Stomach (tissue), 4 donors: ENCODE measurements at regions not wholly inside any gene's neighbourhood (a gene's known extent, or its start where the extent isn't known, plus 50 kb on each side); places are given as distances from the start of the nearest gene placed in this dataset.

Experiments used
- EP300 ChIP-seq: sonication (generic); formaldehyde crosslinking; IDR thresholded peaks from one replicate; pipeline ENCODE4 v1.6.1; 2017; ENCODE audit warnings: antibody characterized with exemption
- POLR2A ChIP-seq, 4 donors: fragments of 450-650 bp; IDR thresholded peaks; one replicate each; pipeline ENCODE4 v1.6.1; 2016; ENCODE audit warnings: antibody characterized with exemption in 4 of 4, control low read depth in 2 of 4, mild to moderate bottlenecking in 1 of 4, moderate library complexity in 1 of 4
- POLR2AphosphoS5 ChIP-seq, 3 donors: sonication (generic); formaldehyde crosslinking; IDR thresholded peaks; one replicate each; pipeline ENCODE4 v1.6.1; 2016; ENCODE audit warnings: antibody characterized with exemption in 3 of 3
- TF ChIP-seq, protein P1 (sequence below), 7 experiments: fragments of 450-650 bp in 4 of 7; fragments of 200-600 bp in 3 of 7; sonication (generic) in 3 of 7; IDR thresholded peaks; one replicate each; pipeline ENCODE4 v1.5.1; 2016 to 2019; ENCODE audit warnings: antibody characterized with exemption in 7 of 7, control low read depth in 2 of 7, mild to moderate bottlenecking in 1 of 7

DNA sequence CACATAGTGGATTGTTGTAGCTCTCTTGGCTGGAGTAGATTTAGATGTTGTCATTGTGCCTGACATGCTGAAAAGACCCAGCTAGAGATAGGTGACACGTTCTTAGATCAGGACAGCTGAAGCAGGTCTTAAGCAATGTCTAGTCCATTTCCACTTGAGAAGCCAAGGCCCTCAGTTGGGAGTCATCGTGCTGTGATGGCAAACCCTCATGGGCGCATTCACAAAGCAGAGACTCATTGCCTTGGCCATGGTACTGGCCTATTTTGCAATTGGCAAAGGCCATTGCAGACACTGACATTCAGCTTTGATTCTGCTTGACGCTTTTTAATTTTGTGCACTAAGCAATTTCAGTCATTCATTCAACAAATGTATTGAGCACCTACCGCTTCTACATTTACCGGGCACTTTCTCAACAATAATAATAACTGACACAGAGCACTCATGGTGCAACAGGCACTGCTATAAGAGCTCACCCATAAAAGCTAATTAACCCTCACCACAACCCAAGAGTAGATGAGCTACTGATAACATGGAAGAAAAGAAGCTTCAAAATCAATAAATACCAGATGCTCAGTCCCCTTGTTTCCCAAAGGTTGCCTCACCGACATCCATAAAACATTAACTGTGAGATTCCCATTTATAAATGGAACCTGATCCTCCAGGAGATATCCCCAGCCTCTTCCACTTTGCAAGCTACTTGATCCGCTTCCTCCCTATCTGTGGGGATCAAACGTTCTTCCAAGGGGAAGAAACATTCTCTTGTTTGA lies 200.1 kb downstream of the TLE3 start:
- TF ChIP-seq, protein P1, sequence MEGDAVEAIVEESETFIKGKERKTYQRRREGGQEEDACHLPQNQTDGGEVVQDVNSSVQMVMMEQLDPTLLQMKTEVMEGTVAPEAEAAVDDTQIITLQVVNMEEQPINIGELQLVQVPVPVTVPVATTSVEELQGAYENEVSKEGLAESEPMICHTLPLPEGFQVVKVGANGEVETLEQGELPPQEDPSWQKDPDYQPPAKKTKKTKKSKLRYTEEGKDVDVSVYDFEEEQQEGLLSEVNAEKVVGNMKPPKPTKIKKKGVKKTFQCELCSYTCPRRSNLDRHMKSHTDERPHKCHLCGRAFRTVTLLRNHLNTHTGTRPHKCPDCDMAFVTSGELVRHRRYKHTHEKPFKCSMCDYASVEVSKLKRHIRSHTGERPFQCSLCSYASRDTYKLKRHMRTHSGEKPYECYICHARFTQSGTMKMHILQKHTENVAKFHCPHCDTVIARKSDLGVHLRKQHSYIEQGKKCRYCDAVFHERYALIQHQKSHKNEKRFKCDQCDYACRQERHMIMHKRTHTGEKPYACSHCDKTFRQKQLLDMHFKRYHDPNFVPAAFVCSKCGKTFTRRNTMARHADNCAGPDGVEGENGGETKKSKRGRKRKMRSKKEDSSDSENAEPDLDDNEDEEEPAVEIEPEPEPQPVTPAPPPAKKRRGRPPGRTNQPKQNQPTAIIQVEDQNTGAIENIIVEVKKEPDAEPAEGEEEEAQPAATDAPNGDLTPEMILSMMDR (IDR thresholded peaks at IDR 0.05): no peak
- TF ChIP-seq POLR2AphosphoS5 (IDR thresholded peaks at IDR 0.05): no peak
- TF ChIP-seq POLR2A (IDR thresholded peaks at IDR 0.05): no peak
- no peak for TF ChIP-seq EP300
